Body of pancreas (tissue), 4 donors: ENCODE measurements at regions not wholly inside any gene's neighbourhood (a gene's known extent, or its start where the extent isn't known, plus 50 kb on each side); places are given as distances from the start of the nearest gene placed in this dataset.

Experiments used
- POLR2A ChIP-seq, 3 donors: fragments of 450-650 bp; IDR thresholded peaks; one replicate each; pipeline ENCODE4 v1.6.1; 2016; ENCODE audit warnings: antibody characterized with exemption in 3 of 3, mild to moderate bottlenecking in 2 of 3
- TF ChIP-seq, protein P1 (sequence below), 7 experiments: fragments of 450-650 bp in 4 of 7; fragments of 200-600 bp in 3 of 7; sonication (generic) in 3 of 7; IDR thresholded peaks; one replicate each; pipeline ENCODE4 v1.5.1; 2016 to 2019; ENCODE audit warnings: antibody characterized with exemption in 7 of 7

GRCh38 chr13:88586263-88586662 is 915.1 kb downstream of the SLITRK5 start:
- TF ChIP-seq, protein P1, sequence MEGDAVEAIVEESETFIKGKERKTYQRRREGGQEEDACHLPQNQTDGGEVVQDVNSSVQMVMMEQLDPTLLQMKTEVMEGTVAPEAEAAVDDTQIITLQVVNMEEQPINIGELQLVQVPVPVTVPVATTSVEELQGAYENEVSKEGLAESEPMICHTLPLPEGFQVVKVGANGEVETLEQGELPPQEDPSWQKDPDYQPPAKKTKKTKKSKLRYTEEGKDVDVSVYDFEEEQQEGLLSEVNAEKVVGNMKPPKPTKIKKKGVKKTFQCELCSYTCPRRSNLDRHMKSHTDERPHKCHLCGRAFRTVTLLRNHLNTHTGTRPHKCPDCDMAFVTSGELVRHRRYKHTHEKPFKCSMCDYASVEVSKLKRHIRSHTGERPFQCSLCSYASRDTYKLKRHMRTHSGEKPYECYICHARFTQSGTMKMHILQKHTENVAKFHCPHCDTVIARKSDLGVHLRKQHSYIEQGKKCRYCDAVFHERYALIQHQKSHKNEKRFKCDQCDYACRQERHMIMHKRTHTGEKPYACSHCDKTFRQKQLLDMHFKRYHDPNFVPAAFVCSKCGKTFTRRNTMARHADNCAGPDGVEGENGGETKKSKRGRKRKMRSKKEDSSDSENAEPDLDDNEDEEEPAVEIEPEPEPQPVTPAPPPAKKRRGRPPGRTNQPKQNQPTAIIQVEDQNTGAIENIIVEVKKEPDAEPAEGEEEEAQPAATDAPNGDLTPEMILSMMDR (IDR thresholded peaks at IDR 0.05): no peak
- no peak for TF ChIP-seq POLR2A (IDR thresholded peaks at IDR 0.05)
